ENCODE measurements at regions not wholly inside any gene's neighbourhood (a gene's known extent, or its start where the extent isn't known, plus 50 kb on each side); places are given as distances from the start of the nearest gene placed in this dataset.

DNA sequence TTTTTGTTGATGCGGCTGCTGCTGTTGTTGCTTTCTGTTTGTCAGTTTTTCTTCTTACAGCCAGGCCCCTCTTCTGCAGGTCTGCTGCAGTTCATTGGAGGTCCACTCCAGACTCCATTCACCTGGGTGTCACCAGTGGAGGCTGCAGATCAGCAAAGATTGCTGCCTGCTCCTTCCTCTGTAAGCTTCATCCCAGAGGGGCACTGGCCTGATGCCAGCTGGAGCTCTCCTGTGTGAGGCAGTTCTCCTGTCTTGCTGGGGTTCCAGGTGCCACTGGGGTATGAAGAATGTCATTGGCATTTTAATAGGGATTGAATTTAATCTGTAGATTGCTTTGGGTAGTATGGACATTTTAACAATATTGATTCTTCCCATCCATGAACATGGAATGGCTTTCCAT is 308.5 kb upstream of the MEOX2 start:
- TF ChIP-seq, protein P1, sequence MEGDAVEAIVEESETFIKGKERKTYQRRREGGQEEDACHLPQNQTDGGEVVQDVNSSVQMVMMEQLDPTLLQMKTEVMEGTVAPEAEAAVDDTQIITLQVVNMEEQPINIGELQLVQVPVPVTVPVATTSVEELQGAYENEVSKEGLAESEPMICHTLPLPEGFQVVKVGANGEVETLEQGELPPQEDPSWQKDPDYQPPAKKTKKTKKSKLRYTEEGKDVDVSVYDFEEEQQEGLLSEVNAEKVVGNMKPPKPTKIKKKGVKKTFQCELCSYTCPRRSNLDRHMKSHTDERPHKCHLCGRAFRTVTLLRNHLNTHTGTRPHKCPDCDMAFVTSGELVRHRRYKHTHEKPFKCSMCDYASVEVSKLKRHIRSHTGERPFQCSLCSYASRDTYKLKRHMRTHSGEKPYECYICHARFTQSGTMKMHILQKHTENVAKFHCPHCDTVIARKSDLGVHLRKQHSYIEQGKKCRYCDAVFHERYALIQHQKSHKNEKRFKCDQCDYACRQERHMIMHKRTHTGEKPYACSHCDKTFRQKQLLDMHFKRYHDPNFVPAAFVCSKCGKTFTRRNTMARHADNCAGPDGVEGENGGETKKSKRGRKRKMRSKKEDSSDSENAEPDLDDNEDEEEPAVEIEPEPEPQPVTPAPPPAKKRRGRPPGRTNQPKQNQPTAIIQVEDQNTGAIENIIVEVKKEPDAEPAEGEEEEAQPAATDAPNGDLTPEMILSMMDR (IDR thresholded peaks at IDR 0.05), result no peak
- no peak for TF ChIP-seq POLR2AphosphoS5 (IDR thresholded peaks at IDR 0.05; ENCODE audit: low read depth, low read length)

All from Panc1 (cell line).